Peyer's patch (tissue), 4 donors: ENCODE measurements at regions not wholly inside any gene's neighbourhood (a gene's known extent, or its start where the extent isn't known, plus 50 kb on each side); places are given as distances from the start of the nearest gene placed in this dataset.

ENCODE experiments used
- CTCF ChIP-seq, 6 experiments: fragments of 450-650 bp in 4 of 6; fragments of 200-600 bp in 2 of 6; sonication (generic) in 1 of 6; IDR thresholded peaks; one replicate each; pipeline ENCODE4 v1.5.1; 2017 to 2019; ENCODE audit warnings: antibody characterized with exemption in 6 of 6, mild to moderate bottlenecking in 3 of 6, moderate library complexity in 1 of 6
- POLR2A ChIP-seq, 2 donors: fragments of 450-650 bp; IDR thresholded peaks; one replicate each; pipeline ENCODE4 v1.5.1; 2017; ENCODE audit warnings: antibody characterized with exemption in 2 of 2, mild to moderate bottlenecking in 2 of 2, moderate library complexity in 2 of 2

- TF ChIP-seq CTCF (IDR thresholded peaks at IDR 0.05) (no peak), POLR2A (IDR thresholded peaks at IDR 0.05) (no peak)
Observed at GRCh38 chr12:86698641-86698980, 442.4 kb upstream of the MGAT4C start.
